GM12873 (cell line): ENCODE measurements at regions not wholly inside any gene's neighbourhood (a gene's known extent, or its start where the extent isn't known, plus 50 kb on each side); places are given as distances from the start of the nearest gene placed in this dataset.

Experiments used
- TF ChIP-seq, protein P1 (sequence below): IDR thresholded peaks from 2 replicates; pipeline ENCODE4 v1.5.1; 2012; ENCODE audit warnings: low read depth, mild to moderate bottlenecking, moderate library complexity, low read length, control low read depth; ENCODE audit not compliant: insufficient read depth; ENCODE audit errors: missing control alignments

DNA sequence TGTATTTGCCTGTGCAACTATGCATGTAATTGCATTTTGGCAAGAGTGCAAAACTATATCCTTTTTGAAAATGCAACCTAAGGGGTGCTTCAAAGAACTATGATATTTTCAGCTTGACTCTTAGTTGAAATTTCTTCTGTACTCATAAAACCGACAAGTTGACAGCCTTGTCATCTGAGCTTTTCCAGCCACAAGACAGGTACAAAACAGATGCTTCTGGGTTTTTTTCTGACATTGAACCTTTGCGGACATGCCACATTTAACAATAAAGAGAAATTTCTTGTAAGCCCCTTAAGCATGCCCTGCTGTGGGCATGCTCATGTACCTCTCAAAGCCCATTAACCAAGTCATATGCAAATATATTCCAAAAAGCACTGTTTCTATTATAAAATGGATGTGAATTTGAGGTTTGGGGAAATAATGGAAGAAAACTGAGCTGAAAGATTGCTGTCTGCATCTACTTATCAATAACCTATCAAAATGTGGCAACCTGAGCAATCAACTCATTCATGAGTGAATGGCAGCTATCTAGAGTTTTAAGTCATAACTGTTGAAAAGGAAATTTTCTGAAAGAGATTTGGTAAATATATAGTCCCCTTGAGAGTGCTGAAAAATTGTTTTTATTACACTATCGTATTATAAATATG lies 1117.0 kb upstream of the LRRTM3 start:
- TF ChIP-seq, protein P1, sequence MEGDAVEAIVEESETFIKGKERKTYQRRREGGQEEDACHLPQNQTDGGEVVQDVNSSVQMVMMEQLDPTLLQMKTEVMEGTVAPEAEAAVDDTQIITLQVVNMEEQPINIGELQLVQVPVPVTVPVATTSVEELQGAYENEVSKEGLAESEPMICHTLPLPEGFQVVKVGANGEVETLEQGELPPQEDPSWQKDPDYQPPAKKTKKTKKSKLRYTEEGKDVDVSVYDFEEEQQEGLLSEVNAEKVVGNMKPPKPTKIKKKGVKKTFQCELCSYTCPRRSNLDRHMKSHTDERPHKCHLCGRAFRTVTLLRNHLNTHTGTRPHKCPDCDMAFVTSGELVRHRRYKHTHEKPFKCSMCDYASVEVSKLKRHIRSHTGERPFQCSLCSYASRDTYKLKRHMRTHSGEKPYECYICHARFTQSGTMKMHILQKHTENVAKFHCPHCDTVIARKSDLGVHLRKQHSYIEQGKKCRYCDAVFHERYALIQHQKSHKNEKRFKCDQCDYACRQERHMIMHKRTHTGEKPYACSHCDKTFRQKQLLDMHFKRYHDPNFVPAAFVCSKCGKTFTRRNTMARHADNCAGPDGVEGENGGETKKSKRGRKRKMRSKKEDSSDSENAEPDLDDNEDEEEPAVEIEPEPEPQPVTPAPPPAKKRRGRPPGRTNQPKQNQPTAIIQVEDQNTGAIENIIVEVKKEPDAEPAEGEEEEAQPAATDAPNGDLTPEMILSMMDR = no peak

GRCh38 chr10:65811931-65812525 lies 1113.8 kb upstream of the LRRTM3 start:
- TF ChIP-seq, protein P1 = no peak

DNA sequence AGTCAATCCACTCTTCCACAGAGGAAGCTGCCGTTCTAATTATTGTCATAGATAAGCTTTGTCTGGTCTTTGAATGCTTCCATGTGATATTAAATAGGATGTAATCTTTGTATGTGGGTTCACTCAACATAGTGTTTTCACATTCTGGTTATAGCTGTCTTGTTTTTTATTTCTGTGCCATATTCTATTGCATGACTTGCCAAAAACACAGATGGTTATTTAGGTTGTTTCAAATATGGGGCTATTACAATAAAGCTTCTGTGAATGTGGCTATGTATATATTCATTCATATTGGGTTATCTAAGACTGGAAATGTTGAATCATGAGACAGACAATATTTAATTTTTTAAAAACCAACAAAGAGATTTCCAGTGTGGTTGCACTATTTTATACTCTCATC lies 1109.3 kb upstream of the LRRTM3 start:
- TF ChIP-seq, protein P1 = no peak

DNA sequence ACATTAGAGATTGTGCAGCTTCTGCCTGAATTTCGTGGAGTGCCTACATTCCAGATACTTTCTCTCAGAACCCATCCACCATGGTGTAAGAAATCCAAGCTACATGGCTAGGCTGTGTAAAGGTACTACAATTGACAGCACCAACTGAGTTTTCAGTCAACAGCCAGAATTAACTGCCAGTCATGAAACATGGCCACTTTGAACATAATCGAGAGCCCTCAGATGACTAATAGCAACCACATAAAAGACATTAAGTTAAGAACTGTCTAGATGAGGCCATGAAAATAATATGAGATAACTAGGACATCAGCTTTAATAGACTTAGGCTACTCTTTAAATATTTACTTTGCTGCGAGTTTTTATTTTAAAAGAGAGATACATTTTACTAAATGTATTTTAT lies 1106.8 kb upstream of the LRRTM3 start:
- TF ChIP-seq, protein P1 = no peak

DNA sequence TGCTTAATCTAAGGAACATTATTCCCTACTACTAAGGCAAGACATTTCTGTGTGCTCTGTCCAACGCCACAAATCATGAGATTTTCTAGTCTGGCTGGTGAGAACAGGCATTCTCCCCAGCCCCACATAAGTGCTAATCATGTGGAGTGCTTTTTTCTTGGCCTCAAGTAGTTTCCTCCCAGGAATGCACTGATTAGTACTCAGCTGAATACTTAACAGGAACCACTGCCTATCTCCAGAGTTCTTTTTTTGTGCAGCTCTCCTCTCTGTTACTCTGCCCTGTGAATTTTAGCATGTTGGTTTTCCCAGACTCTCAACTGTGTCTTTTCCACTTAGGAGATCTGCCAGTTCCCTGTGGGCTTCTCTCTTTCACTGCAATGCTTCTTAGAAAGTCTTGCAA lies 1098.5 kb upstream of the LRRTM3 start:
- TF ChIP-seq, protein P1 = no peak

DNA sequence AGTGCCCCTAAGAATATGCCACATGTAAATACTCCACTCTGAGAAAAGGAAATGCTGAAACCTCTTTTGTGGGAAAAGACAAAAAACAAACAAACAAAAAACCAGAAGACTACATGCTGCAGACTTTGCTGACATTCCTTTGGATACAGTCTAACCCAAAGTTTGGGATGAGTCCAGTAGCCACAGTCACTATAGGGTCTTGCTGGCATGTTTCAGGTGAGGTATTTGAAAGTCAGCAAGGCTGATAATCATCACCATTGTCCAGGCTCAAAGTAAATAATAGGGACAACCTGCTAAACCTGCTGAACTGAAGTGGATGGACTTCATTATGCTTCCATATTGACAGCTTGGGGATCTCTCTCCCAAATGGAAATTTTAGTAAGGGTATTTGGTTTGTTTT lies 1087.0 kb upstream of the LRRTM3 start:
- TF ChIP-seq, protein P1 = no peak

DNA sequence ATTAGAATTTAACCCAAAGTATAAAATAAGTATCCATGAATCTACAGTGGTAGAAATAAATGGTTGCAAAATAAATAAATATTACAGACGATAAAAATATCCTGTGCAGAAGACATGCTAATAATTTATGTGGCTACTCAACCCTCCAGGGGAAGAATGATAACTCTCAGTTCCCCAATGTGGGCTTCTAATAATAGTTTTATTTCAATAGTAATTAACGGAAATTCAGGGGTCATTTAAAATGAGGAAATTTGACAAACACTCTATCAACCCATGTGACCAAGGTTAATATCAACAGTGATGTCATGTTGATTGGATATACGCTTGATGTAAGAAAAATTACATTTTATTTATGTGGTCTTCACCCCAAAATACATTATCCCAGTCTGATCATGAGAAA lies 1082.6 kb upstream of the LRRTM3 start:
- TF ChIP-seq, protein P1 = no peak
